ENCODE measurements at regions not wholly inside any gene's neighbourhood (a gene's known extent, or its start where the extent isn't known, plus 50 kb on each side); places are given as distances from the start of the nearest gene placed in this dataset.
A peak's percentile ranks its signal among the peaks of the same experiment; 100 is the strongest.

DNA sequence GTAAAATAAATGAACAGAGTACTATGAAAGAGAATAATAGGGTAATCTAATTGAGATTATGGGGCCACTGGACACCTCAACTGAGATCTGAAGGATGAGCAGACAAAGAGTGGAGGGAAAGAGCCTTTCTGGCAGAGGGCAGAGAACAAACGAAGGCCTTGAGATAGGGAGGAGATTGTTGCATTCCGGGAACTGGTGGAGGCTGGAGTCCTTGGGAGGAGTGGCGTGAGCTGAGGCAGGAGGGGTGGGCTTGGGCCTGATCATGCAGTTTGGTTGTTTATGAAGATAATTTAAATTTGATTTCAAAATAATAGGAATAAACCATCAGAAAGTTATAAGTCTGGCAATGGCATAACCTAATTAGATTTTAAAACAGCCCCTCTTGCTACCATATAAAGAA, 59.5 kb upstream of the GALNT15 start:
- no peak for DNase-seq

GRCh38 chr3:16118396-16118795, 56.1 kb upstream of the GALNT15 start:
- no peak for DNase-seq

GRCh38 chr3:16119887-16120286, 54.6 kb upstream of the GALNT15 start:
- no peak for DNase-seq

DNA sequence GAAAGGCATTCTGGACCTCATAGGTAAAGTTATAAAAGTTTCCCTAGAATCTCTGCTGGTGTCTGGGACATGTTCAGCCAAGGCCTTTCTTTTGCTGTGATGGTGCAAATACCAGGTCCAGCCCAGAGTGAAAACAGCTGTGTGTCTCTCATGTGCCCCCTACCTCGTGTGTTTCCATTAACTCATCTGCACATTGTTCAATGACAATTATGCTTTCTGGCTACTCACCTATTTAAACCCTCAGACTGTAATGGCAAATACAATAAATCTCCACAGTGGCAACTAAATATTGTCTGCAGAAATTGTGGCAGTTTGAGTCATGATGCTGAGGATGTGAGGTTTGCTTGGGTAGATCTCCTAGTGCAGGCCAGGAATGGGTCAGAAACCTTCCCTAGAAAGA, 53.1 kb upstream of the GALNT15 start:
- DNase-seq = no peak

DNA sequence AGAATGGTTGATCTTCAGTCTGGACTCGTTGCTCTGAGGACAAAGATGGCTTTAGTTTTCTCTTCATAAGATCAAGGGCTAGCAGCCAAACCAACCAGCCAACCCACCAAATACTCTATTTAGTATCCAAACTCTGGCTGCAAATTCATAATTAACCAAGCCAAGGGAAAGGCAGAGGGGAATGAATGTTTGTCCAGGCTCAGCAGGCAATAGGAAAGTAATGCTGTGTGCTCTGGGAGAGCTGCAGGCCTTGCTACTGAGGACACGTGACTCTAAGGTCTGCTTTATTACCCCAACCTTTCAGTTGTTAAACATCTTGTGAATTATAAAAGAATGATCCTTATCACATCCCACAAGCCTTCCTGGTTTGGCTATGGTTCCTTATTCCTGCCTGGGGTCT, 52.3 kb upstream of the GALNT15 start:
- DNase-seq = no peak

DNA sequence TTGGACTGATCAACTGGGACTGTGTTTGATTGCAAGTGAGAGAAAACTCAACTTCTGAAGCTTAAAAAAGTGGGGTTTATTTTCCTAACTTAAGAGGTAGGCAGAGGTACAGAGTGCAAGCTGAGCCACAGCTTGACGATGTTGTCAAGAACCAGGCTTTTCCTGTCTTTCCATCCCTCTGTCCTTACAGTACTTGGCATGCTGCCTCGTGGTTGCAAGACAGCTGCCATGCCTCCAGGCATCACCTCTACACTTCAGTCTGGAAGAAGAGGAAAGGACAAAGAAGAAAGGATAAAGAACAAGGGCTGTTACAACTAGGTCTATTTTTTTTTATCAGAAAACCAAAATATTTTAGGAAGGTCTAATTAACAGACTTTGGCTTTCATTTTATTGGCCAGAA, 51.8 kb upstream of the GALNT15 start:
- no peak for DNase-seq

DNA sequence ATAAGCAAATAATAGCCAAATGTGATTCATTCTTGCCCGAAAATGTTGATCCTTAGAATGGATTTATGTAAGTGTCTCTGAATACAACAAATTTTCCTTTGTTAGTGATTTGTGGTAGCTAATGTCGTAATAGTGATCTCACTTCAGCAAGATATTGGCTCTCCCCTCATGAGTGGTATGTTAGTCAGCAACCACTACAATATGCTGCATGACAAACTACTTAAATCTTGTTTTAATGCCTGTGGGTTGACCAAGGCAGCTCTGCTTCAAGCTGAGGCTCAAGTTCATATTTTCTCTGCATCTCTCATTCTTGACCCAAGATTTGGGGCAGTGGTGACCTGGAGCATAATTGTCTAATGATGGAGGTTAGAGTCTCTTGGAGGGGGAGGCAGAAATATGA, 49.8 kb upstream of the GALNT15 start:
- peak; percentile 7 to 56 (median 20) for DNase-seq
